HCT116 (cell line): ENCODE measurements at regions not wholly inside any gene's neighbourhood (a gene's known extent, or its start where the extent isn't known, plus 50 kb on each side); places are given as distances from the start of the nearest gene placed in this dataset.

ENCODE experiments used
- ATAC-seq: fragments of 200-7000 bp; cut with Tn5 transposase; 2 replicates; pipeline ENCODE4 v1.9.1; 2020; ENCODE audit warnings: mild to moderate bottlenecking, moderate library complexity
- BruUV-seq: library from RNA; stranded (reverse); fragments of 400-500 nt; replicated peaks from 2 replicates; lab custom pipeline; 2021; lab: Mats Ljungman, UMichigan
- CTCF ChIA-PET: fragments of 300-600 bp; sonication (Branson Sonifier 250); formaldehyde crosslinking; loops from one replicate; lab custom pipeline; 2021; ENCODE audit warnings: antibody characterized with exemption; lab: Charles Lee
- POLR2A ChIA-PET: fragments of 300-600, 350-600 bp; sonication (Branson Sonifier 250); formaldehyde crosslinking; loops from one replicate; lab custom pipeline; 2021; ENCODE audit warnings: antibody characterized with exemption; lab: Charles Lee
- RAD21 ChIA-PET, 2 experiments: fragments of 300-600 bp; sonication (Branson Sonifier 250); formaldehyde crosslinking; loops; one replicate each; lab custom pipeline; 2023; ENCODE audit warnings: low total read pairs in 2 of 2; ENCODE audit not compliant: uncharacterized antibody in 2 of 2, unreplicated experiment in 2 of 2, low non-redundant PET in 1 of 2; lab: Charles Lee
- DNase-seq: peaks from one replicate; pipeline ENCODE4 v3.0.0-alpha.2; 2010; ENCODE audit warnings: low read depth, low spot score
- H2AFZ ChIP-seq: fragments of 200-600 bp; shearing (Covaris generic), sonication (generic); 2 replicates; pipeline ENCODE4 v1.6.1; 2017; ENCODE audit warnings: low read depth, mixed run types, mixed read lengths, antibody characterized with exemption, low read length; ENCODE audit not compliant: poor library complexity, severe bottlenecking
- H3K27ac ChIP-seq: 2 replicates; pipeline ENCODE4 v1.5.1; 2012; ENCODE audit warnings: low read depth, low read length
- H3K27me3 ChIP-seq: fragments of 200-600 bp; sonication (generic); 2 replicates; pipeline ENCODE4 v1.6.1; 2016; ENCODE audit warnings: mixed run types, low read length, mixed read lengths; ENCODE audit not compliant: insufficient read depth
- H3K36me3 ChIP-seq, 2 experiments: fragments of 200-500 bp in 1 of 2; fragments of 200-600 bp in 1 of 2; sonication (Bioruptor generic) in 1 of 2; sonication (generic) in 1 of 2; 2 replicates each; pipeline versions ENCODE4 v1.5.1 to v1.6.1; 2014 to 2016; ENCODE audit warnings: low read length in 2 of 2, inconsistent platforms in 1 of 2, mixed read lengths in 1 of 2, mixed run types in 1 of 2; ENCODE audit not compliant: insufficient read depth in 2 of 2, control insufficient read depth in 1 of 2
- H3K4me1 ChIP-seq, 2 experiments: fragments of 200-600 bp in 1 of 2; sonication (generic) in 1 of 2; 2 replicates each; pipeline versions ENCODE4 v1.5.1 to v1.6.1; 2012 to 2017; ENCODE audit warnings: low read length in 2 of 2, inconsistent platforms in 1 of 2, mild to moderate bottlenecking in 1 of 2, mixed read lengths in 1 of 2, mixed run types in 1 of 2, moderate library complexity in 1 of 2; ENCODE audit not compliant: insufficient read depth in 2 of 2, control insufficient read depth in 1 of 2
- H3K4me2 ChIP-seq: fragments of 200-600 bp; sonication (generic); 2 replicates; pipeline ENCODE4 v1.6.1; 2017; ENCODE audit warnings: mixed run types, low read length, mixed read lengths
- H3K4me3 ChIP-seq, 2 experiments: fragments of 200-600 bp in 1 of 2; sonication (generic) in 1 of 2; replicated peaks in 1 of 2; 2 replicates each; pipeline ENCODE4 v1.5.1; 2011 to 2016; ENCODE audit warnings: low read length in 2 of 2, control low read depth in 1 of 2, low read depth in 1 of 2, mild to moderate bottlenecking in 1 of 2, mixed read lengths in 1 of 2, mixed run types in 1 of 2
- H3K79me2 ChIP-seq: fragments of 200-600 bp; sonication (generic); 2 replicates; pipeline ENCODE4 v1.6.1; 2017; ENCODE audit warnings: mild to moderate bottlenecking, mixed run types, low read length, moderate library complexity, mixed read lengths; ENCODE audit not compliant: insufficient read depth
- H3K9ac ChIP-seq: fragments of 200-600 bp; sonication (generic); 2 replicates; pipeline ENCODE4 v1.6.1; 2016; ENCODE audit warnings: low read length, mixed read lengths
- H3K9me2 ChIP-seq: fragments of 200-600 bp; sonication (generic), shearing (Covaris generic); 2 replicates; pipeline ENCODE4 v1.6.1; 2017; ENCODE audit warnings: mixed run types, mild to moderate bottlenecking, moderate library complexity; ENCODE audit not compliant: insufficient read depth
- H3K9me3 ChIP-seq, 2 experiments: fragments of 200-500 bp in 1 of 2; fragments of 200-600 bp in 1 of 2; sonication (Bioruptor generic) in 1 of 2; sonication (generic) in 1 of 2; 2 replicates each; pipeline ENCODE4 v1.6.1; 2014 to 2017; ENCODE audit warnings: low read length in 2 of 2, mixed read lengths in 2 of 2, inconsistent platforms in 1 of 2, low read depth in 1 of 2, mild to moderate bottlenecking in 1 of 2, mixed run types in 1 of 2, moderate library complexity in 1 of 2; ENCODE audit not compliant: control insufficient read depth in 1 of 2, insufficient read depth in 1 of 2
- H4K20me1 ChIP-seq: fragments of 200-600 bp; sonication (generic), shearing (Covaris generic); 2 replicates; pipeline ENCODE4 v1.6.1; 2017; ENCODE audit warnings: mixed run types, mild to moderate bottlenecking, moderate library complexity; ENCODE audit not compliant: insufficient read depth
- CBX3 ChIP-seq: IDR thresholded peaks from 2 replicates; pipeline ENCODE4 v1.6.1; 2012; ENCODE audit warnings: low read depth
- ELF1 ChIP-seq: IDR thresholded peaks from 2 replicates; pipeline ENCODE4 v1.6.1; 2012; ENCODE audit warnings: low read depth, borderline replicate concordance
- EZH2phosphoT487 ChIP-seq: fragments of 200-600 bp; IDR thresholded peaks from 2 replicates; pipeline ENCODE4 v1.6.1; 2018; ENCODE audit warnings: antibody characterized with exemption, borderline replicate concordance
- FOSL1 ChIP-seq: IDR thresholded peaks from 2 replicates; pipeline ENCODE4 v1.6.1; 2012; ENCODE audit warnings: low read depth
- JUND ChIP-seq: IDR thresholded peaks from 2 replicates; pipeline ENCODE4 v1.6.1; 2012
- POLR2A ChIP-seq: IDR thresholded peaks from 2 replicates; pipeline ENCODE4 v1.7.0; 2011; ENCODE audit warnings: borderline replicate concordance; ENCODE audit not compliant: insufficient read depth, insufficient read length; ENCODE audit errors: extremely low read depth
- POLR2AphosphoS5 ChIP-seq: IDR thresholded peaks from 2 replicates; pipeline ENCODE4 v1.6.1; 2011; ENCODE audit warnings: mild to moderate bottlenecking, low read depth, low read length, moderate library complexity
- SIN3A ChIP-seq: IDR thresholded peaks from 2 replicates; pipeline ENCODE4 v1.6.1; 2012; ENCODE audit warnings: low read depth
- SP1 ChIP-seq: IDR thresholded peaks from 2 replicates; pipeline ENCODE4 v1.6.1; 2012; ENCODE audit warnings: low read depth
- SRF ChIP-seq: IDR thresholded peaks from 2 replicates; pipeline ENCODE4 v1.6.1; 2012; ENCODE audit warnings: low read depth
- TCF7L2 ChIP-seq: IDR thresholded peaks from 2 replicates; pipeline ENCODE4 v1.7.0; 2011; ENCODE audit warnings: borderline replicate concordance, inconsistent platforms; ENCODE audit not compliant: insufficient read depth, insufficient read length; ENCODE audit errors: extremely low read depth
- YY1 ChIP-seq: IDR thresholded peaks from 2 replicates; pipeline ENCODE4 v1.6.1; 2011; ENCODE audit warnings: low read length, low read depth, moderate library complexity, mild to moderate bottlenecking; ENCODE audit not compliant: insufficient replicate concordance; ENCODE audit errors: extremely low read depth
- ZFX ChIP-seq: fragments of 450-650 bp; IDR thresholded peaks from 2 replicates; pipeline ENCODE4 v1.6.1; 2017
- ZNF274 ChIP-seq: fragments of 200-500 bp; sonication (Bioruptor generic); IDR thresholded peaks from 2 replicates; pipeline ENCODE4 v1.6.1; 2014; ENCODE audit warnings: mild to moderate bottlenecking, low read depth, low read length, inconsistent platforms
- intact Hi-C: fragments of 100-400 bp; cut with micrococcal nuclease; formaldehyde crosslinking; loops from 2 replicates; pipeline ENCODE4 v1.10.0; 2022
- TF ChIP-seq, protein P1 (sequence below): IDR thresholded peaks from 2 replicates; pipeline ENCODE4 v1.6.1; 2012; ENCODE audit warnings: low read depth
- TF ChIP-seq, protein P2 (sequence below), 3 experiments: fragments of 200-600 bp in 1 of 3; sonication (generic) in 1 of 3; IDR thresholded peaks in 2 of 3; conservative IDR thresholded peaks in 1 of 3; 2 replicates each; pipeline ENCODE4 v1.5.1; 2012 to 2017; ENCODE audit warnings: low read depth in 2 of 3, low read length in 2 of 3, antibody characterized with exemption in 1 of 3, borderline replicate concordance in 1 of 3, control low read depth in 1 of 3, mild to moderate bottlenecking in 1 of 3, mixed read lengths in 1 of 3, mixed run types in 1 of 3, moderate library complexity in 1 of 3; ENCODE audit not compliant: insufficient read depth in 1 of 3
- TF ChIP-seq, protein P3 (sequence below): IDR thresholded peaks from 2 replicates; pipeline ENCODE4 v1.6.1; 2011; ENCODE audit warnings: mild to moderate bottlenecking, low read length, moderate library complexity; ENCODE audit not compliant: insufficient replicate concordance; ENCODE audit errors: extremely low read depth
- TF ChIP-seq, protein P4 (sequence below): IDR thresholded peaks from 2 replicates; pipeline ENCODE4 v1.6.1; 2012

DNA sequence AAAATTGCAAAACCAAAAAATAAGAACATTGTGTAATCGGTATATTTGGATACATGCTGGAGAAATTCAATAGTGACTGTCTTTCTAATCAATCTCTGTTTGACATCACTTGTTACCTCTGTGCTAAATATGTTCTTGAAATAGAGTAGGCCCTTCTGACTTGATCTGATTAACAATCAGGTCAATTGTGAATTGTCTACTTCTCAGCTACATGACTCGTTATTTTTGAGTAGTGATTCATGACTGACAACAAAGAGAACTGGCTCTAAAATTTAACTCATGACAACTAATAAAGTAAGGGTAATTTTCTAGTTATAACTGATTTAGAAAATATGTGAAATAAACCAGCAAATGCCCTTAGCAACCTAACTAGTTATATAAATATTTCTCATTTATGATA lies 312.1 kb downstream of the TMX3 start:
- Histone ChIP-seq H3K9me2 (no peaks in the 10 kb centered on the region), H3K9ac (no peak overlapping the region), H2AFZ (no peak overlapping the region), H3K27me3 (no peaks in the 10 kb centered on the region), H3K4me3 (no peak overlapping the region), H4K20me1 (no peaks in the 10 kb centered on the region), H3K4me1 (no peaks in the 10 kb centered on the region), H3K4me2 (no peak overlapping the region), H3K27ac (no peak overlapping the region), H3K36me3 (no peaks in the 10 kb centered on the region), H3K79me2 (no peaks in the 10 kb centered on the region), H3K9me3 (peaks cover 10 to 20% of the 10 kb centered on the region in 2 experiments; a peak in 2 of 4 replicates)
- RAD21 ChIA-PET: no interaction called here
- CTCF ChIA-PET: no interaction called here
- TF ChIP-seq ZFX (no peak), POLR2AphosphoS5 (no peak), CBX3 (no peak), SIN3A (no peak), SP1 (no peak), JUND (no peak), TCF7L2 (no peak), SRF (no peak), ELF1 (no peak), POLR2A (no peak), ZNF274 (no peak), FOSL1 (no peak), EZH2phosphoT487 (no peak), YY1 (no peak)
- TF ChIP-seq, protein P1, sequence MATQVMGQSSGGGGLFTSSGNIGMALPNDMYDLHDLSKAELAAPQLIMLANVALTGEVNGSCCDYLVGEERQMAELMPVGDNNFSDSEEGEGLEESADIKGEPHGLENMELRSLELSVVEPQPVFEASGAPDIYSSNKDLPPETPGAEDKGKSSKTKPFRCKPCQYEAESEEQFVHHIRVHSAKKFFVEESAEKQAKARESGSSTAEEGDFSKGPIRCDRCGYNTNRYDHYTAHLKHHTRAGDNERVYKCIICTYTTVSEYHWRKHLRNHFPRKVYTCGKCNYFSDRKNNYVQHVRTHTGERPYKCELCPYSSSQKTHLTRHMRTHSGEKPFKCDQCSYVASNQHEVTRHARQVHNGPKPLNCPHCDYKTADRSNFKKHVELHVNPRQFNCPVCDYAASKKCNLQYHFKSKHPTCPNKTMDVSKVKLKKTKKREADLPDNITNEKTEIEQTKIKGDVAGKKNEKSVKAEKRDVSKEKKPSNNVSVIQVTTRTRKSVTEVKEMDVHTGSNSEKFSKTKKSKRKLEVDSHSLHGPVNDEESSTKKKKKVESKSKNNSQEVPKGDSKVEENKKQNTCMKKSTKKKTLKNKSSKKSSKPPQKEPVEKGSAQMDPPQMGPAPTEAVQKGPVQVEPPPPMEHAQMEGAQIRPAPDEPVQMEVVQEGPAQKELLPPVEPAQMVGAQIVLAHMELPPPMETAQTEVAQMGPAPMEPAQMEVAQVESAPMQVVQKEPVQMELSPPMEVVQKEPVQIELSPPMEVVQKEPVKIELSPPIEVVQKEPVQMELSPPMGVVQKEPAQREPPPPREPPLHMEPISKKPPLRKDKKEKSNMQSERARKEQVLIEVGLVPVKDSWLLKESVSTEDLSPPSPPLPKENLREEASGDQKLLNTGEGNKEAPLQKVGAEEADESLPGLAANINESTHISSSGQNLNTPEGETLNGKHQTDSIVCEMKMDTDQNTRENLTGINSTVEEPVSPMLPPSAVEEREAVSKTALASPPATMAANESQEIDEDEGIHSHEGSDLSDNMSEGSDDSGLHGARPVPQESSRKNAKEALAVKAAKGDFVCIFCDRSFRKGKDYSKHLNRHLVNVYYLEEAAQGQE: no peak
- TF ChIP-seq, protein P2, sequence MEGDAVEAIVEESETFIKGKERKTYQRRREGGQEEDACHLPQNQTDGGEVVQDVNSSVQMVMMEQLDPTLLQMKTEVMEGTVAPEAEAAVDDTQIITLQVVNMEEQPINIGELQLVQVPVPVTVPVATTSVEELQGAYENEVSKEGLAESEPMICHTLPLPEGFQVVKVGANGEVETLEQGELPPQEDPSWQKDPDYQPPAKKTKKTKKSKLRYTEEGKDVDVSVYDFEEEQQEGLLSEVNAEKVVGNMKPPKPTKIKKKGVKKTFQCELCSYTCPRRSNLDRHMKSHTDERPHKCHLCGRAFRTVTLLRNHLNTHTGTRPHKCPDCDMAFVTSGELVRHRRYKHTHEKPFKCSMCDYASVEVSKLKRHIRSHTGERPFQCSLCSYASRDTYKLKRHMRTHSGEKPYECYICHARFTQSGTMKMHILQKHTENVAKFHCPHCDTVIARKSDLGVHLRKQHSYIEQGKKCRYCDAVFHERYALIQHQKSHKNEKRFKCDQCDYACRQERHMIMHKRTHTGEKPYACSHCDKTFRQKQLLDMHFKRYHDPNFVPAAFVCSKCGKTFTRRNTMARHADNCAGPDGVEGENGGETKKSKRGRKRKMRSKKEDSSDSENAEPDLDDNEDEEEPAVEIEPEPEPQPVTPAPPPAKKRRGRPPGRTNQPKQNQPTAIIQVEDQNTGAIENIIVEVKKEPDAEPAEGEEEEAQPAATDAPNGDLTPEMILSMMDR (IDR thresholded peaks at IDR 0.05 in 2 of 3, conservative IDR thresholded peaks at IDR 0.05 in 1 of 3; ENCODE audit: borderline replicate concordance in 1 of 3, insufficient read depth in 1 of 3, low read depth in 2 of 3, low read length in 2 of 3): no peak
- TF ChIP-seq, protein P3, sequence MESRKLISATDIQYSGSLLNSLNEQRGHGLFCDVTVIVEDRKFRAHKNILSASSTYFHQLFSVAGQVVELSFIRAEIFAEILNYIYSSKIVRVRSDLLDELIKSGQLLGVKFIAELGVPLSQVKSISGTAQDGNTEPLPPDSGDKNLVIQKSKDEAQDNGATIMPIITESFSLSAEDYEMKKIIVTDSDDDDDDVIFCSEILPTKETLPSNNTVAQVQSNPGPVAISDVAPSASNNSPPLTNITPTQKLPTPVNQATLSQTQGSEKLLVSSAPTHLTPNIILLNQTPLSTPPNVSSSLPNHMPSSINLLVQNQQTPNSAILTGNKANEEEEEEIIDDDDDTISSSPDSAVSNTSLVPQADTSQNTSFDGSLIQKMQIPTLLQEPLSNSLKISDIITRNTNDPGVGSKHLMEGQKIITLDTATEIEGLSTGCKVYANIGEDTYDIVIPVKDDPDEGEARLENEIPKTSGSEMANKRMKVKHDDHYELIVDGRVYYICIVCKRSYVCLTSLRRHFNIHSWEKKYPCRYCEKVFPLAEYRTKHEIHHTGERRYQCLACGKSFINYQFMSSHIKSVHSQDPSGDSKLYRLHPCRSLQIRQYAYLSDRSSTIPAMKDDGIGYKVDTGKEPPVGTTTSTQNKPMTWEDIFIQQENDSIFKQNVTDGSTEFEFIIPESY: no peak
- TF ChIP-seq, protein P4, sequence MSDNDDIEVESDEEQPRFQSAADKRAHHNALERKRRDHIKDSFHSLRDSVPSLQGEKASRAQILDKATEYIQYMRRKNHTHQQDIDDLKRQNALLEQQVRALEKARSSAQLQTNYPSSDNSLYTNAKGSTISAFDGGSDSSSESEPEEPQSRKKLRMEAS: no peak
- intact Hi-C loops: no loop called here
- BruUV-seq: no TSS peak
- DNase-seq (no peak), ATAC-seq (no peak)
- POLR2A ChIA-PET: no interaction called here
